KMS-11 (cell line): ENCODE measurements at regions not wholly inside any gene's neighbourhood (a gene's known extent, or its start where the extent isn't known, plus 50 kb on each side); places are given as distances from the start of the nearest gene placed in this dataset.

Experiments
- H2AFZ ChIP-seq: fragments of 200-600 bp; sonication (generic); 2 replicates; pipeline ENCODE4 v1.6.1; 2016; ENCODE audit warnings: antibody characterized with exemption, mixed run types, low read depth
- H3K27ac ChIP-seq: fragments of 200-600 bp; sonication (generic); 2 replicates; pipeline ENCODE4 v1.6.1; 2016; ENCODE audit warnings: mild to moderate bottlenecking, mixed run types
- H3K27me3 ChIP-seq: fragments of 200-600 bp; sonication (generic); 2 replicates; pipeline ENCODE4 v1.6.1; 2017; ENCODE audit warnings: mild to moderate bottlenecking, low read depth, mixed run types, moderate library complexity; ENCODE audit not compliant: insufficient read depth
- H3K36me3 ChIP-seq: fragments of 200-600 bp; sonication (generic); 2 replicates; pipeline ENCODE4 v1.6.1; 2017; ENCODE audit warnings: mild to moderate bottlenecking, mixed run types; ENCODE audit not compliant: insufficient read depth
- H3K4me1 ChIP-seq: fragments of 200-600 bp; sonication (generic); 2 replicates; pipeline ENCODE4 v1.6.1; 2016; ENCODE audit warnings: mild to moderate bottlenecking, low read depth, mixed run types; ENCODE audit not compliant: poor library complexity, severe bottlenecking
- H3K4me2 ChIP-seq: fragments of 200-600 bp; sonication (generic); 2 replicates; pipeline ENCODE4 v1.7.0; 2016; ENCODE audit warnings: mild to moderate bottlenecking, mixed run types
- H3K4me3 ChIP-seq: fragments of 200-600 bp; sonication (generic); IDR thresholded peaks from 2 replicates; pipeline ENCODE4 v1.6.1; 2017; ENCODE audit warnings: low read depth, low read length, mixed read lengths; ENCODE audit not compliant: insufficient read depth
- H3K79me2 ChIP-seq: fragments of 200-600 bp; sonication (generic); 2 replicates; pipeline ENCODE4 v1.6.1; 2016; ENCODE audit warnings: low read depth, mixed run types; ENCODE audit not compliant: insufficient read depth
- H3K9ac ChIP-seq: fragments of 200-600 bp; sonication (generic); 2 replicates; pipeline ENCODE4 v1.6.1; 2016; ENCODE audit warnings: mild to moderate bottlenecking, mixed run types
- H4K20me1 ChIP-seq: fragments of 200-600 bp; sonication (generic); 2 replicates; pipeline ENCODE4 v1.6.1; 2016; ENCODE audit warnings: mild to moderate bottlenecking, mixed run types; ENCODE audit not compliant: insufficient read depth
- TF ChIP-seq, protein P1 (sequence below): fragments of 200-600 bp; sonication (generic); conservative IDR thresholded peaks from 2 replicates; pipeline ENCODE4 v1.6.1; 2017; ENCODE audit warnings: low read depth, mild to moderate bottlenecking, antibody characterized with exemption, low read length, moderate library complexity, mixed read lengths

- no peaks in the 10 kb centered on the region for H3K79me2 ChIP-seq
- no peak overlapping the region for H2AFZ ChIP-seq
- H3K27me3 ChIP-seq, result no peaks in the 10 kb centered on the region
- H3K4me3 ChIP-seq, result no peak overlapping the region
- no peaks in the 10 kb centered on the region for H3K4me1 ChIP-seq
- no peak overlapping the region for H3K27ac ChIP-seq
- TF ChIP-seq, protein P1, sequence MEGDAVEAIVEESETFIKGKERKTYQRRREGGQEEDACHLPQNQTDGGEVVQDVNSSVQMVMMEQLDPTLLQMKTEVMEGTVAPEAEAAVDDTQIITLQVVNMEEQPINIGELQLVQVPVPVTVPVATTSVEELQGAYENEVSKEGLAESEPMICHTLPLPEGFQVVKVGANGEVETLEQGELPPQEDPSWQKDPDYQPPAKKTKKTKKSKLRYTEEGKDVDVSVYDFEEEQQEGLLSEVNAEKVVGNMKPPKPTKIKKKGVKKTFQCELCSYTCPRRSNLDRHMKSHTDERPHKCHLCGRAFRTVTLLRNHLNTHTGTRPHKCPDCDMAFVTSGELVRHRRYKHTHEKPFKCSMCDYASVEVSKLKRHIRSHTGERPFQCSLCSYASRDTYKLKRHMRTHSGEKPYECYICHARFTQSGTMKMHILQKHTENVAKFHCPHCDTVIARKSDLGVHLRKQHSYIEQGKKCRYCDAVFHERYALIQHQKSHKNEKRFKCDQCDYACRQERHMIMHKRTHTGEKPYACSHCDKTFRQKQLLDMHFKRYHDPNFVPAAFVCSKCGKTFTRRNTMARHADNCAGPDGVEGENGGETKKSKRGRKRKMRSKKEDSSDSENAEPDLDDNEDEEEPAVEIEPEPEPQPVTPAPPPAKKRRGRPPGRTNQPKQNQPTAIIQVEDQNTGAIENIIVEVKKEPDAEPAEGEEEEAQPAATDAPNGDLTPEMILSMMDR, result no peak
- no peaks in the 10 kb centered on the region for H4K20me1 ChIP-seq
- no peaks in the 10 kb centered on the region for H3K36me3 ChIP-seq
- no peak overlapping the region for H3K4me2 ChIP-seq
- no peak overlapping the region for H3K9ac ChIP-seq
These were observed 105.2 kb upstream of the PFKP start for GRCh38 chr10:2962194-2962593.

- TF ChIP-seq, protein P1, result no peak
- H2AFZ ChIP-seq, result no peak overlapping the region
- H3K4me2 ChIP-seq, result no peak overlapping the region
- no peaks in the 10 kb centered on the region for H4K20me1 ChIP-seq
- no peaks in the 10 kb centered on the region for H3K36me3 ChIP-seq
- no peaks in the 10 kb centered on the region for H3K27me3 ChIP-seq
- no peak overlapping the region for H3K4me3 ChIP-seq
- no peaks in the 10 kb centered on the region for H3K4me1 ChIP-seq
- no peak overlapping the region for H3K27ac ChIP-seq
- H3K79me2 ChIP-seq, result no peaks in the 10 kb centered on the region
- no peak overlapping the region for H3K9ac ChIP-seq
These were observed 108.7 kb upstream of the PFKP start for GRCh38 chr10:2958659-2959058.

GRCh38 chr10:2957785-2958184, 109.6 kb upstream of the PFKP start:
- Histone ChIP-seq H3K79me2 (no peaks in the 10 kb centered on the region), H3K36me3 (no peaks in the 10 kb centered on the region), H3K27ac (no peak overlapping the region), H3K4me1 (no peaks in the 10 kb centered on the region), H4K20me1 (no peaks in the 10 kb centered on the region), H3K27me3 (no peaks in the 10 kb centered on the region), H3K4me2 (no peak overlapping the region), H3K4me3 (no peak overlapping the region), H3K9ac (no peak overlapping the region), H2AFZ (no peak overlapping the region)
- TF ChIP-seq, protein P1, result no peak

- H4K20me1 ChIP-seq, result no peaks in the 10 kb centered on the region
- H3K27ac ChIP-seq, result no peak overlapping the region
- TF ChIP-seq, protein P1, result no peak
- no peak overlapping the region for H3K4me3 ChIP-seq
- H3K9ac ChIP-seq, result no peak overlapping the region
- no peaks in the 10 kb centered on the region for H3K27me3 ChIP-seq
- no peak overlapping the region for H3K4me2 ChIP-seq
- H3K36me3 ChIP-seq, result no peaks in the 10 kb centered on the region
- peaks cover 15% of the 10 kb centered on the region for H3K4me1 ChIP-seq
- no peak overlapping the region for H2AFZ ChIP-seq
- H3K79me2 ChIP-seq, result no peaks in the 10 kb centered on the region
These were observed 112.3 kb upstream of the PFKP start for GRCh38 chr10:2955064-2955463.

DNA sequence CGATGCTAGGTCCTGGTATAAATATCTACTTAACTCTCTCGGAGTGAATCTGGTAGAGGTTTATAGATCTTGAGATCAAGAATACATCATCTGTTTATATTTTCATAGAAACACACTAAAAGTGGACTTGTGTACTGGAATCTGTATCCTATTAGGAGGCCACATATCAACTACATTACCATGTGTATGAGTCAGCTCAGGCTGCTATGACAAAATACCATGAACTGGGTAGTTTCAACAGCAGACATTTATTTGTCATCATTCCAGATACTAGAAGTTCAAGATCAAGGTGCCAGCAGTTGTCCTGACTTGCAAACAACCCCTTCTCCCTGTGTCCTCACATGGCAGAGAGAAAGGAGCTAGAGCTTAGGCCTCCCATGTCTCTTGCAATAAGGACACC, 113.9 kb upstream of the PFKP start:
- TF ChIP-seq, protein P1, result no peak
- no peaks in the 10 kb centered on the region for H3K27me3 ChIP-seq
- H3K36me3 ChIP-seq, result no peaks in the 10 kb centered on the region
- no peak overlapping the region for H3K9ac ChIP-seq
- H4K20me1 ChIP-seq, result no peaks in the 10 kb centered on the region
- no peak overlapping the region for H3K4me2 ChIP-seq
- H3K27ac ChIP-seq, result no peak overlapping the region
- no peaks in the 10 kb centered on the region for H3K79me2 ChIP-seq
- peaks cover 31% of the 10 kb centered on the region for H3K4me1 ChIP-seq
- H2AFZ ChIP-seq, result no peak overlapping the region
- no peak overlapping the region for H3K4me3 ChIP-seq
